PC-9 (cell line): ENCODE measurements at regions not wholly inside any gene's neighbourhood (a gene's known extent, or its start where the extent isn't known, plus 50 kb on each side); places are given as distances from the start of the nearest gene placed in this dataset.

Source experiments
- BruUV-seq: library from RNA; stranded (reverse); fragments of 400-500 nt; replicated peaks from 2 replicates; lab custom pipeline; 2021; lab: Mats Ljungman, UMichigan
- CTCF ChIA-PET: fragments of 300-600 bp; sonication (Branson Sonifier 250); formaldehyde crosslinking; loops from one replicate; lab custom pipeline; 2022; ENCODE audit warnings: antibody characterized with exemption; lab: Charles Lee
- POLR2A ChIA-PET: fragments of 300-600 bp; sonication (Branson Sonifier 250); formaldehyde crosslinking; loops from one replicate; lab custom pipeline; 2022; ENCODE audit warnings: antibody characterized with exemption; ENCODE audit not compliant: unreplicated experiment; lab: Charles Lee
- DNase-seq, 2 experiments: peaks; one replicate each; pipeline versions ENCODE4 v3.0.0 to v3.0.0-alpha.2; 2015 to 2022; ENCODE audit warnings: mixed read lengths in 1 of 2
- H2AFZ ChIP-seq: fragments of 200-600 bp; sonication (generic); 2 replicates; pipeline ENCODE4 v1.8.1; 2017; ENCODE audit warnings: antibody characterized with exemption
- H3F3A ChIP-seq: fragments of 200-600 bp; sonication (generic); 2 replicates; pipeline ENCODE4 v1.8.1; 2017; ENCODE audit warnings: antibody characterized with exemption, mild to moderate bottlenecking, low read depth; ENCODE audit not compliant: insufficient read depth
- H3K27ac ChIP-seq: fragments of 200-600 bp; sonication (generic); 2 replicates; pipeline ENCODE4 v1.6.1; 2016; ENCODE audit warnings: mixed run types
- H3K27me3 ChIP-seq: fragments of 200-600 bp; sonication (generic); 2 replicates; pipeline ENCODE4 v1.6.1; 2016; ENCODE audit warnings: low read depth, mixed run types; ENCODE audit not compliant: insufficient read depth
- H3K36me3 ChIP-seq: fragments of 200-600 bp; sonication (generic); 2 replicates; pipeline ENCODE4 v1.6.1; 2016; ENCODE audit warnings: low read depth, mixed run types
- H3K4me1 ChIP-seq: fragments of 200-600 bp; sonication (generic); replicated peaks from 2 replicates; pipeline ENCODE4 v1.6.1; 2016; ENCODE audit warnings: mixed run types; ENCODE audit not compliant: insufficient read depth
- H3K4me2 ChIP-seq: fragments of 200-600 bp; sonication (generic); 2 replicates; pipeline ENCODE4 v1.6.1; 2017; ENCODE audit warnings: mixed run types
- H3K4me3 ChIP-seq: fragments of 200-600 bp; sonication (generic); 2 replicates; pipeline ENCODE4 v1.6.1; 2016; ENCODE audit warnings: mixed run types
- H3K79me2 ChIP-seq: fragments of 200-600 bp; sonication (generic); 2 replicates; pipeline ENCODE4 v1.6.1; 2017; ENCODE audit warnings: low read depth, mixed run types
- H3K9me2 ChIP-seq: fragments of 200-600 bp; sonication (generic); 2 replicates; pipeline ENCODE4 v1.8.1; 2017; ENCODE audit warnings: mild to moderate bottlenecking; ENCODE audit not compliant: insufficient read depth
- H3K9me3 ChIP-seq: fragments of 200-600 bp; sonication (generic); 2 replicates; pipeline ENCODE4 v1.8.1; 2016; ENCODE audit warnings: low read depth; ENCODE audit not compliant: insufficient read depth
- H4K20me1 ChIP-seq: fragments of 200-600 bp; sonication (generic); 2 replicates; pipeline ENCODE4 v1.8.1; 2017; ENCODE audit not compliant: insufficient read depth
- CTCF ChIP-seq: fragments of 200-600 bp; sonication (generic); conservative IDR thresholded peaks from 2 replicates; pipeline ENCODE4 v1.6.1; 2017; ENCODE audit warnings: mixed run types, antibody characterized with exemption, mild to moderate bottlenecking, moderate library complexity
- EZH2 ChIP-seq: fragments of 200-600 bp; sonication (generic); IDR thresholded peaks from 2 replicates; pipeline ENCODE4 v1.8.0; 2017; ENCODE audit warnings: antibody characterized with exemption, low read depth
- intact Hi-C: fragments of 100-400 bp; cut with micrococcal nuclease; formaldehyde crosslinking; loops from one replicate; pipeline ENCODE4 v1.10.0; 2022; ENCODE audit not compliant: unreplicated experiment

GRCh38 chr14:99040052-99040451 lies 231.9 kb downstream of the BCL11B start:
- DNase-seq: no peak

GRCh38 chr14:99040711-99041110 lies 231.3 kb downstream of the BCL11B start:
- Histone ChIP-seq H3K4me2 (no peak overlapping the region), H4K20me1 (no peaks in the 10 kb centered on the region), H3K4me3 (no peak overlapping the region), H3K27ac (no peak overlapping the region), H3K9me2 (no peaks in the 10 kb centered on the region), H2AFZ (no peak overlapping the region), H3K27me3 (peaks cover 36% of the 10 kb centered on the region), H3K4me1 (no peaks in the 10 kb centered on the region), H3K79me2 (no peaks in the 10 kb centered on the region), H3K9me3 (no peaks in the 10 kb centered on the region), H3K36me3 (no peaks in the 10 kb centered on the region), H3F3A (no peaks in the 10 kb centered on the region)
- intact Hi-C loops: no loop called here
- DNase-seq: no peak
- POLR2A ChIA-PET: no interaction called here
- TF ChIP-seq CTCF (no peak), EZH2 (no peak)
- CTCF ChIA-PET: no interaction called here
- no TSS peak for BruUV-seq

More at GRCh38 chr14:99040052-99040451, 231.9 kb downstream of the BCL11B start:
- no peaks in the 10 kb centered on the region for H3K9me3 ChIP-seq
- no peaks in the 10 kb centered on the region for H4K20me1 ChIP-seq
- H2AFZ ChIP-seq: no peak overlapping the region
- H3F3A ChIP-seq: no peaks in the 10 kb centered on the region
- ChIA-PET POLR2A (no interaction called here), CTCF (no interaction called here)
- no peaks in the 10 kb centered on the region for H3K9me2 ChIP-seq
- TF ChIP-seq EZH2 (no peak), CTCF (no peak)
- no peaks in the 10 kb centered on the region for H3K79me2 ChIP-seq
- no TSS peak for BruUV-seq
- no peak overlapping the region for H3K4me3 ChIP-seq
- peaks cover 40% of the 10 kb centered on the region for H3K27me3 ChIP-seq
- H3K36me3 ChIP-seq: no peaks in the 10 kb centered on the region
- intact Hi-C loops: no loop called here
- H3K27ac ChIP-seq: no peak overlapping the region
- H3K4me2 ChIP-seq: no peak overlapping the region
- H3K4me1 ChIP-seq: no peaks in the 10 kb centered on the region

- no peak overlapping the region for H3K4me2 ChIP-seq
- no peaks in the 10 kb centered on the region for H3K9me3 ChIP-seq
- intact Hi-C loops: no loop called here
- DNase-seq: no peak
- TF ChIP-seq EZH2 (no peak), CTCF (no peak)
- POLR2A ChIA-PET: no interaction called here
- no peak overlapping the region for H3K27ac ChIP-seq
- H3K27me3 ChIP-seq: peaks cover 30% of the 10 kb centered on the region; the same call in 1 of the 2 replicates
- no peaks in the 10 kb centered on the region for H3K79me2 ChIP-seq
- no peaks in the 10 kb centered on the region for H3K36me3 ChIP-seq
- H3F3A ChIP-seq: no peaks in the 10 kb centered on the region
- H4K20me1 ChIP-seq: no peaks in the 10 kb centered on the region
- H3K4me3 ChIP-seq: no peak overlapping the region
- H3K4me1 ChIP-seq: no peaks in the 10 kb centered on the region
- no peaks in the 10 kb centered on the region for H3K9me2 ChIP-seq
- CTCF ChIA-PET: no interaction called here
- BruUV-seq: no TSS peak
- H2AFZ ChIP-seq: no peak overlapping the region
Measured at GRCh38 chr14:99041141-99041819, 230.7 kb downstream of the BCL11B start.
